Testis (tissue), 2 donors: ENCODE measurements at regions not wholly inside any gene's neighbourhood (a gene's known extent, or its start where the extent isn't known, plus 50 kb on each side); places are given as distances from the start of the nearest gene placed in this dataset.

Experiments used
- CTCF ChIP-seq, 3 experiments: fragments of 450-650 bp in 2 of 3; fragments of 200-600 bp in 1 of 3; sonication (generic) in 1 of 3; IDR thresholded peaks; one replicate each; pipeline ENCODE4 v1.5.1; 2016 to 2019; ENCODE audit warnings: antibody characterized with exemption in 3 of 3, mild to moderate bottlenecking in 2 of 3, moderate library complexity in 1 of 3
- POLR2A ChIP-seq: fragments of 450-650 bp; IDR thresholded peaks from one replicate; pipeline ENCODE4 v1.6.1; 2017; ENCODE audit warnings: antibody characterized with exemption, mild to moderate bottlenecking, moderate library complexity

GRCh38 chr5:126099077-126099476 lies 324.1 kb upstream of the GRAMD2B start:
- TF ChIP-seq CTCF (IDR thresholded peaks at IDR 0.05) (no peak), POLR2A (no peak)
